Midbrain (tissue), 1 donor: ENCODE measurements at regions not wholly inside any gene's neighbourhood (a gene's known extent, or its start where the extent isn't known, plus 50 kb on each side); places are given as distances from the start of the nearest gene placed in this dataset.

Experiments
- DNase-seq: peaks from one replicate; lab custom pipeline; 2025; lab: John Stamatoyannopoulos, UW

DNA sequence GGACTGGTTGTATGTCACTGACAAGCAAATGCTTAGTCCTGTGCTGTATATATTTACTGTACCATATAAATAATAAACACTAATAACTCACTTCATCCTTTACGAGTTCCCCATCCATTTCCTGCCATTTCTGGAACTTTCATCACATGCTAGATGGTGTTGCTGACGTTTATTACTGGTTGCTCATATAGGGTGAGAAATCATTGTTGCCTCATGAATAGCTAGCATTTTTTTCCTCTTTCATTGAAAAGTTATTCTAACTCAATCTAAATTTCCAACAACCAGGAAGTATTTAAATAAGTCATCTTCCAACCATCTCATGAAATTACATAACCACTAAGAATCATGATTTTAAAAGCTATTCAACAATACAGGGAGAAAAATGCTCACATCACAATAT lies 88.6 kb upstream of the RCN1 start:
- no peak for DNase-seq

DNA sequence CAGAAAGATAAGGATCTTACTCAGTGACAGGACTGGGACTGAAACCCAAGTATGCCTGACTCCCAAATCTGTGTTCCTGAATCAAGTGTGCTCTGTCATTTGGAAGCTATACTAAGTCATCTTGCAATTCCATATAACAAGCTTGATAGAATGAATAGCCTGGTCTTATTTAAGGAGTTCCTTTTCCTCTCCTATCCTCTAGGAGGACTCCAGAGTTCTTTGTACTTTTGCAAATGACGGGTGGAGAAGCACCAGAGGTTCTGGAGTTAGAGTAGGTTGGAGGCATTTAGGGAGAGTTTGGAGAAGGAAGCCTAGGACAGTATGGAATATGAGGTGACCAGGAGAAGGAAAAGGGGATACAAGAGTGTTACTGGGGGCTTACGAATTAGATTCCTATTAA lies 92.9 kb upstream of the RCN1 start:
- no peak for DNase-seq

DNA sequence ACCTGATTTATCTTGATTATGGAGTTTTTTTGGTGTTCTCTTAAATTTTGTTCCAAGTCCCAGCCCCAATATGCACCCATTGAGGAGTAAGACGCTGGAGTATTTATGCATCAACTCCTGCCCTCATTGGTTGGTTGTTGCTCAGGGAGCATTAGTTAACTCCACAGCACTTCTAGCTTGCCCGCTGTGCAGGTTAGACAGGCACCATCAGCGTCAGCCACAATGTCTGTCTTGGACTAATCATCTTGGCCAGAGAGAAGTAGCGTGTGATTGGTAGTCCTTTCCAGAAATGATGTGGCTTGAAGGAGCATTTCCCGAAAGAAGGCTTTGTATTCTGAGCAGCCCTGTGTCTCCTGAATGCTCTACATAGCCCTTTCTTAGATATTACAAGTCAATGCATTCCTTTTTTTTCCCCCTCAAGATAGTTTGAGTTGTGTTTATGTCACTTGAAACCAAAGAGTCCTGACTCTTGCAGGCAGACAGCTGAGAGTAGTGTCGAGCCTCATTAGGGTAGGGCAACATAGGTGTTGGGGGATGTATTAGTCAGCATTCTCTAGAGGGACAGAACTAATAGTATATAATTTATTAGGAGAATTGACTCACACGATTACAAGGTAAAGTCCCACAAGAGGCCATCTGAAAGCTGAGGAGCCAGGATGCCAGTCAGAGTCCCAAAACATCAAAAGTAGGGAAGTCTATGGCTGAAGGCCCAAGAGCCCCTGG lies 94.6 kb upstream of the RCN1 start:
- DNase-seq, result no peak

- no peak for DNase-seq
These were observed 95.3 kb upstream of the RCN1 start for GRCh38 chr11:31995525-31996094.

- DNase-seq, result no peak
These were observed 95.8 kb upstream of the RCN1 start for GRCh38 chr11:31995032-31995431.

GRCh38 chr11:31987118-31988005 lies 103.5 kb upstream of the RCN1 start:
- DNase-seq, result no peak

- DNase-seq, result no peak
These were observed 104.5 kb upstream of the RCN1 start for GRCh38 chr11:31986201-31986889.

GRCh38 chr11:31981457-31981856 lies 109.4 kb upstream of the RCN1 start:
- no peak for DNase-seq

DNA sequence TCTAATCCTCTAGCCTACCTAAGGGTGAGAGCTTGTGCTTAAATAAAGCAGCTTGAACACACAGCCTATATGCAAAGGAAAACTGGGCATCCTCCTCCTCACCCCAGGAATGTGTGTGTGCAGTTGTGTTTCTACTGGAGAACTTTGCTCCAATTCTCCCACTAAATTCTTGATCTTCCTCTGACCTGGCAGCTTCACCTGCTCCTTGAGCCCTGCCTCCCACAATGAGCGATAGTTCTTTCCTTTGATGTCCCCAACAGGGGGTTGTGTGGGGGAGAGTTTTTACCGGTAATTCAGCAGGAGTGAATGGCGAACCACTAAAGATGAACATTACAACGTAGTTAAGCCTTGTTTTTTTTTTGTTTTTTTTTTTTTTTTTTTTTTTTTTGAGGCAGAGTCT lies 113.5 kb upstream of the RCN1 start:
- no peak for DNase-seq

DNA sequence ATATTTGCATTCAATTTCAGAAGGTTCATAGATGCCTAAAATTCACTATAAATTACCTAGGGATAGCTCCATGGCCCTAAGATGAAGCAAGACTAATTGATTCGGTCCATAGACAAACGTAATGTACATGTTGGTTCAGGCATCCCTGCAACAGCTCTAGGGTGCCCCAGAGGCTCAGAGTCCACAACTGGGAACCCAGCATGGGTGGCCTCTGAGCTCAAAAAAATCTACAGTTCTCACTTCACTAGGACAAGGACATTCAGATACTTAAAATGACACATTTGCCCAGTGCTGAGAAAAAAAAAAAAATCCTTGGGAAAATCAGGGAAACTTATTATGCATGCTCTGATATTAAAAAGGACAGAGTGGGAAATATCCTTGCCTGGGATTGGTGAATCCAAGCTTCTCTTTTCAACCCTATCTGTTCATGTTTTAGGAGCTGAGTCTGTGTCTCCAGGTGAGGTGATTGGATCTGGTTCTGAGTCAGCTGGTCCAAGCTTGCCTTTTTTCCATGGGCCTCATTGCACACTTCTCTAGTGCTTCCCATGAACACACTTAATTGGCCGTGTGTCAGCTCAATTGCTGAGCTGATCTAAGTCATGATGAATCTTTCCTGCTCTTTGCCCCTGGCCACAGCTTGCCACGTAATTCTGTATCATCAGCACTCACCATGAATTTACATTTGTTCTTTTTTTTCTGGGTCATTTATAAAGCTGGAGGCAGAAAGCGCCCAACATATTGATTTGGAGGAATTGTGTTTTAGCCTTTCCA lies 116.3 kb upstream of the RCN1 start:
- DNase-seq, result no peak

DNA sequence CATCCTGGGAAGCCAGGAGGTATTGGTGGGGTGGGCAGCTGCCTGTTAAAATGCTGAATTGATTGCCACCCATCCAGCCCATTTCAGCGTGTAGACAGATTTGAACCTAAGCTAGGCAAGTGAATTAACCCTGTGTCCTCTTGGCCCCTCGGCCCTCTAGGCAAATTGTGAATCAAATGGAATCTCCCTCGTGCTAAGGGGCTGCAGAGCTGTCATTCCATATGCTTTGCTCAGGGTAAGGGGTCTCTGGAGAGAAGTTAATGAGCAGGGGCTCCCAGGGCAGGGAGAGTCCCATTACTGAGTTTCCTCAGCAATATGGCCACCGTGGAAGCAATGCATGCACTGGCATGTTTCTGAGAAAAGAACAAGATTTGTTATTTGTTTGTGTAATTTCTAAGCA lies 117.7 kb upstream of the RCN1 start:
- DNase-seq, result no peak

- DNase-seq, result no peak
These were observed 118.3 kb upstream of the RCN1 start for GRCh38 chr11:31972623-31973022.

DNA sequence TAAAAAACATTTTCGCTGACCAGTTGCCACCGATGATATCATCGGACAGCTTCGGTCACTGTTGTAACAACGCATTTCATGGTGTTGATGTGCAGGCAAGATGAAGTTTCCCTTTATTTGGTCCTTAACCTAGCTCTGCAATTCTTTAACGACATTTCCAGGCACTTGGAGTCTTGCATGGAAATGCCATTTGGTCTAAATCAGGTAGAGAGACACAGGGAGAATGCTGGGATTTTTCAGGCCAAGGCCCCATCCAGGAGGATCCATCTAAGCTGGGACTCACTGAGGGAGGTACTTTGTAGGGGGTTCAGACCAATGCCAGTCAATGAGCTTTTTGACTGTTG lies 121.5 kb upstream of the RCN1 start:
- DNase-seq, result no peak

- DNase-seq, result no peak
These were observed 122.2 kb upstream of the RCN1 start for GRCh38 chr11:31968461-31969358.

DNA sequence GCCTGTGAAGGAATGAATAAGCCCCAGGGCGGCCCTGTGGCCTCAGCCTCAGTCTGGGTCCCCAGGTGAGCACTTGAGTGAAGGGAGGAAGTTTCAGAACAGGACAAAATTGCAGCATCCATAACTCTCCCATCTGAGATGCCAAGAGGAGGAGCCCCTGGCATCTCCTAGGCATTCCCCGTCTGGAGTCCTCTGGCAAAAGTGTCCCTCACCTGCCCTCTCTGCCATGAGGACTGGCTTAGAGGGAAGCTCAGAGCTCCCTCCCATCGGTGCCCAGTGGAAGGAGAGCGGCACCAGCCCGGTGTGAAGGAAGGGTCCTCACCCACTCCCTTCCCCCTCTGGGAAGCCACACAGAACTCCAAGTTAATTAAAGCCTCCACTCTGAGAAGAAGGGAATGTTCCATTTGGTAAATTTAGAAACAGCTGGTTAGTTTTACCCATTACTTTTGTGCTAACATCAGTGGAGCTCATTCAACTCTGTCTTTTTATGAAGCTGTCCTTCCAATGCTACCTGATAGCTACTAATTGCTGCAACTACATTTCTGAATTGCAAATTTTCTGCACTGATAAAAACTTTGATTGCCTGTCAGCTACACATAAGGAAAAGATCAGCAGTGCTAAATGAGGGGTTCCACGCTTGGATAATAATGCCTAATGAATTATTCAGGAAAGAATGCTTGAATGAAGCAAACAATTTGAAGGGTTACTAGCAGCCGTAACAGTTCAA lies 123.3 kb upstream of the RCN1 start:
- no peak for DNase-seq

- DNase-seq, result no peak
These were observed 124.0 kb upstream of the RCN1 start for GRCh38 chr11:31966846-31967245.

- no peak for DNase-seq
These were observed 126.7 kb upstream of the RCN1 start for GRCh38 chr11:31964181-31964580.

DNA sequence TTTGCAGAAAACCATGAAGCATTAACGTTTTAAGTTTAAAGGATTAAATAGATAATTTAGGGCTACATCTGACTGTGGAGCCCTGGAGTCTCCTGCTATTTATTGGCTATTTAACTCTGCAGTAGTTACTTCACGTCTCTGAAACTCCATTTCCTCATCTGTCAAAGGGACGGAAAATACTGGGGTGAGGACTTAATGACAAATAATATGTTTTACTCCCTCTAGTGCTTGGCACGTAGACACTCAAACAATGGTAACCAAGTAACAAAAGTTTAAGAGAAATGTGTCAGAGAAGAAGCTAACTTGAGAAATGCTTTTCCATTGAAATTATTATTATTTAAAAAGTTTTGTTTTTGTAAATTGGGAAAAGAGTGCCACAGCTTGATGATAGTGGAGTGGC lies 130.7 kb upstream of the RCN1 start:
- no peak for DNase-seq

- no peak for DNase-seq
These were observed 131.2 kb upstream of the RCN1 start for GRCh38 chr11:31959716-31960115.
